ENCODE measurements at regions not wholly inside any gene's neighbourhood (a gene's known extent, or its start where the extent isn't known, plus 50 kb on each side); places are given as distances from the start of the nearest gene placed in this dataset.
"Not testable (repeated sequence)": the region's sequence is repeated elsewhere in the genome, so short reads cannot be mapped to it uniquely, and the experiment has no call there.

- Histone ChIP-seq H3K4me1 (ENCODE audit: control insufficient read depth, insufficient read depth, low read length) (no peaks in the 10 kb centered on the region), H3K9ac (ENCODE audit: low read length) (no peak overlapping the region), H3K4me3 (ENCODE audit: low read depth, low read length) (no peak overlapping the region), H3K27ac (ENCODE audit: low read depth, low read length) (no peak overlapping the region), H3K27me3 (ENCODE audit: control insufficient read depth, insufficient read depth, low read length) (no peaks in the 10 kb centered on the region), H3K36me3 (ENCODE audit: control insufficient read depth, insufficient read depth, low read length) (no peaks in the 10 kb centered on the region), H3K9me3 (ENCODE audit: control insufficient read depth, insufficient read depth, low read depth, low read length) (no peaks in the 10 kb centered on the region)
These were observed 129.4 kb downstream of the IBTK start for GRCh38 chr6:82118150-82118562.

- Histone ChIP-seq H3K9me3 (ENCODE audit: control insufficient read depth, insufficient read depth, low read depth, low read length) (peaks cover under 1% of the 10 kb centered on the region; the same call in 1 of the 2 replicates), H3K9ac (ENCODE audit: low read length) (no peak overlapping the region), H3K4me3 (ENCODE audit: low read depth, low read length) (no peak overlapping the region), H3K27ac (ENCODE audit: low read depth, low read length) (no peak overlapping the region), H3K4me1 (ENCODE audit: control insufficient read depth, insufficient read depth, low read length) (no peaks in the 10 kb centered on the region), H3K27me3 (ENCODE audit: control insufficient read depth, insufficient read depth, low read length) (no peaks in the 10 kb centered on the region), H3K36me3 (ENCODE audit: control insufficient read depth, insufficient read depth, low read length) (no peaks in the 10 kb centered on the region)
These were observed 132.8 kb downstream of the IBTK start for GRCh38 chr6:82114748-82115147.

GRCh38 chr6:82113231-82113630, 134.3 kb downstream of the IBTK start:
- H3K4me1 ChIP-seq (ENCODE audit: control insufficient read depth, insufficient read depth, low read length) = no peaks in the 10 kb centered on the region
- no peak overlapping the region for H3K9ac ChIP-seq (ENCODE audit: low read length)
- no peaks in the 10 kb centered on the region for H3K27me3 ChIP-seq (ENCODE audit: control insufficient read depth, insufficient read depth, low read length)
- no peaks in the 10 kb centered on the region for H3K36me3 ChIP-seq (ENCODE audit: control insufficient read depth, insufficient read depth, low read length)
- peaks cover 5% of the 10 kb centered on the region; the same call in 1 of the 2 replicates for H3K9me3 ChIP-seq (ENCODE audit: control insufficient read depth, insufficient read depth, low read depth, low read length)
- H3K27ac ChIP-seq (ENCODE audit: low read depth, low read length) = no peak overlapping the region
- no peak overlapping the region for H3K4me3 ChIP-seq (ENCODE audit: low read depth, low read length)

GRCh38 chr6:82111818-82112217, 135.7 kb downstream of the IBTK start:
- H3K27me3 ChIP-seq (ENCODE audit: control insufficient read depth, insufficient read depth, low read length) = no peaks in the 10 kb centered on the region
- no peaks in the 10 kb centered on the region for H3K36me3 ChIP-seq (ENCODE audit: control insufficient read depth, insufficient read depth, low read length)
- H3K27ac ChIP-seq (ENCODE audit: low read depth, low read length) = no peak overlapping the region
- no peak overlapping the region for H3K4me3 ChIP-seq (ENCODE audit: low read depth, low read length)
- H3K9me3 ChIP-seq (ENCODE audit: control insufficient read depth, insufficient read depth, low read depth, low read length) = peaks cover 5% of the 10 kb centered on the region; the same call in 1 of the 2 replicates
- no peak overlapping the region for H3K9ac ChIP-seq (ENCODE audit: low read length)
- H3K4me1 ChIP-seq (ENCODE audit: control insufficient read depth, insufficient read depth, low read length) = no peaks in the 10 kb centered on the region

- no peak overlapping the region for H3K4me3 ChIP-seq (ENCODE audit: low read depth, low read length)
- no peak overlapping the region for H3K9ac ChIP-seq (ENCODE audit: low read length)
- no peaks in the 10 kb centered on the region for H3K36me3 ChIP-seq (ENCODE audit: control insufficient read depth, insufficient read depth, low read length)
- H3K4me1 ChIP-seq (ENCODE audit: control insufficient read depth, insufficient read depth, low read length) = no peaks in the 10 kb centered on the region
- peaks cover 5% of the 10 kb centered on the region; the same call in 1 of the 2 replicates for H3K9me3 ChIP-seq (ENCODE audit: control insufficient read depth, insufficient read depth, low read depth, low read length)
- no peaks in the 10 kb centered on the region for H3K27me3 ChIP-seq (ENCODE audit: control insufficient read depth, insufficient read depth, low read length)
- no peak overlapping the region for H3K27ac ChIP-seq (ENCODE audit: low read depth, low read length)
These were observed 136.4 kb downstream of the IBTK start for GRCh38 chr6:82111114-82111513.

GRCh38 chr6:82103171-82103570, 144.4 kb downstream of the IBTK start:
- not testable (repeated sequence) for H3K36me3 ChIP-seq (ENCODE audit: control insufficient read depth, insufficient read depth, low read length); H3K27ac ChIP-seq (ENCODE audit: low read depth, low read length)

GRCh38 chr6:82101374-82102114, 146.0 kb downstream of the IBTK start:
- peak overlapping the region; percentile 63; the same call in 1 of the 2 replicates for H3K27ac ChIP-seq (ENCODE audit: low read depth, low read length)
- peak overlapping the region; percentile 86 for H3K9ac ChIP-seq (ENCODE audit: low read length)

More at GRCh38 chr6:82103171-82103570, 144.4 kb downstream of the IBTK start:
- not testable (repeated sequence) for H3K9me3 ChIP-seq (ENCODE audit: control insufficient read depth, insufficient read depth, low read depth, low read length); H3K4me3 ChIP-seq (ENCODE audit: low read depth, low read length); H3K4me1 ChIP-seq (ENCODE audit: control insufficient read depth, insufficient read depth, low read length); H3K9ac ChIP-seq (ENCODE audit: low read length); H3K27me3 ChIP-seq (ENCODE audit: control insufficient read depth, insufficient read depth, low read length)

GRCh38 chr6:82100763-82101162, 146.8 kb downstream of the IBTK start:
- not testable (repeated sequence) for H3K9ac ChIP-seq (ENCODE audit: low read length); H3K27ac ChIP-seq (ENCODE audit: low read depth, low read length); H3K4me1 ChIP-seq (ENCODE audit: control insufficient read depth, insufficient read depth, low read length); H3K36me3 ChIP-seq (ENCODE audit: control insufficient read depth, insufficient read depth, low read length); H3K27me3 ChIP-seq (ENCODE audit: control insufficient read depth, insufficient read depth, low read length); H3K9me3 ChIP-seq (ENCODE audit: control insufficient read depth, insufficient read depth, low read depth, low read length)
- peak overlapping the region; percentile 67; the same call in 1 of the 2 replicates for H3K4me3 ChIP-seq (ENCODE audit: low read depth, low read length)

More at GRCh38 chr6:82101374-82102114, 146.0 kb downstream of the IBTK start:
- H3K4me1 ChIP-seq (ENCODE audit: control insufficient read depth, insufficient read depth, low read length); H3K9me3 ChIP-seq (ENCODE audit: control insufficient read depth, insufficient read depth, low read depth, low read length); H3K27me3 ChIP-seq (ENCODE audit: control insufficient read depth, insufficient read depth, low read length); H3K36me3 ChIP-seq (ENCODE audit: control insufficient read depth, insufficient read depth, low read length): not testable (repeated sequence)
- H3K4me3 ChIP-seq (ENCODE audit: low read depth, low read length) = peak overlapping the region; percentile 67

- no peaks in the 10 kb centered on the region for H3K4me1 ChIP-seq (ENCODE audit: control insufficient read depth, insufficient read depth, low read length)
- H3K9ac ChIP-seq (ENCODE audit: low read length) = no peak overlapping the region
- no peaks in the 10 kb centered on the region for H3K36me3 ChIP-seq (ENCODE audit: control insufficient read depth, insufficient read depth, low read length)
- H3K4me3 ChIP-seq (ENCODE audit: low read depth, low read length) = no peak overlapping the region
- H3K27me3 ChIP-seq (ENCODE audit: control insufficient read depth, insufficient read depth, low read length) = no peaks in the 10 kb centered on the region
- peaks cover 9% of the 10 kb centered on the region; the same call in 1 of the 2 replicates for H3K9me3 ChIP-seq (ENCODE audit: control insufficient read depth, insufficient read depth, low read depth, low read length)
- H3K27ac ChIP-seq (ENCODE audit: low read depth, low read length) = no peak overlapping the region
These were observed 149.9 kb downstream of the IBTK start for GRCh38 chr6:82097676-82098075.

- H3K27ac ChIP-seq (ENCODE audit: low read depth, low read length) = no peak overlapping the region
- no peaks in the 10 kb centered on the region for H3K36me3 ChIP-seq (ENCODE audit: control insufficient read depth, insufficient read depth, low read length)
- H3K4me3 ChIP-seq (ENCODE audit: low read depth, low read length) = no peak overlapping the region
- H3K9ac ChIP-seq (ENCODE audit: low read length) = no peak overlapping the region
- no peaks in the 10 kb centered on the region for H3K4me1 ChIP-seq (ENCODE audit: control insufficient read depth, insufficient read depth, low read length)
- peaks cover 4% of the 10 kb centered on the region; the same call in 1 of the 2 replicates for H3K9me3 ChIP-seq (ENCODE audit: control insufficient read depth, insufficient read depth, low read depth, low read length)
- no peaks in the 10 kb centered on the region for H3K27me3 ChIP-seq (ENCODE audit: control insufficient read depth, insufficient read depth, low read length)
These were observed 152.5 kb downstream of the IBTK start for GRCh38 chr6:82095091-82095490.

- Histone ChIP-seq H3K27me3 (ENCODE audit: control insufficient read depth, insufficient read depth, low read length) (no peaks in the 10 kb centered on the region), H3K9me3 (ENCODE audit: control insufficient read depth, insufficient read depth, low read depth, low read length) (no peaks in the 10 kb centered on the region), H3K4me1 (ENCODE audit: control insufficient read depth, insufficient read depth, low read length) (no peaks in the 10 kb centered on the region), H3K36me3 (ENCODE audit: control insufficient read depth, insufficient read depth, low read length) (no peaks in the 10 kb centered on the region), H3K27ac (ENCODE audit: low read depth, low read length) (no peak overlapping the region), H3K9ac (ENCODE audit: low read length) (no peak overlapping the region), H3K4me3 (ENCODE audit: low read depth, low read length) (no peak overlapping the region)
These were observed 153.3 kb downstream of the IBTK start for GRCh38 chr6:82094166-82094806.
